ENCODE measurements at regions not wholly inside any gene's neighbourhood (a gene's known extent, or its start where the extent isn't known, plus 50 kb on each side); places are given as distances from the start of the nearest gene placed in this dataset.

- TF ChIP-seq CTCF (IDR thresholded peaks at IDR 0.05): no peak
- TF ChIP-seq REST (IDR thresholded peaks at IDR 0.05; ENCODE audit: low read depth, low read length): no peak
- no peak for TF ChIP-seq JUND (IDR thresholded peaks at IDR 0.05)
- no peak for TF ChIP-seq POLR2AphosphoS5 (IDR thresholded peaks at IDR 0.05; ENCODE audit: low read depth, low read length)
- TF ChIP-seq FOXJ3 (CRISPR knock-in tag; IDR thresholded peaks at IDR 0.05): no peak
- no peak for TF ChIP-seq EP300 (IDR thresholded peaks at IDR 0.05; ENCODE audit: borderline replicate concordance in 1 of 2, low read depth in 1 of 2, low read length in 1 of 2)
- no peak for TF ChIP-seq SMC3 (IDR thresholded peaks at IDR 0.05; ENCODE audit: low read depth, low read length)
- TF ChIP-seq MAX (IDR thresholded peaks at IDR 0.05; ENCODE audit: low read depth): no peak
- TF ChIP-seq PBX3 (IDR thresholded peaks at IDR 0.05): no peak
Measured at GRCh38 chr3:106508331-106508893, 639.6 kb upstream of the CBLB start.

All from SK-N-SH (cell line).